GM12878 (cell line): ENCODE measurements at regions not wholly inside any gene's neighbourhood (a gene's known extent, or its start where the extent isn't known, plus 50 kb on each side); places are given as distances from the start of the nearest gene placed in this dataset.

Experiments used
- ATAC-seq: fragments of 200-7000 bp; cut with Tn5 transposase; 3 replicates; pipeline ENCODE4 v1.9.1; 2020; ENCODE audit warnings: mild to moderate bottlenecking, moderate library complexity
- BruUV-seq: library from RNA; stranded (reverse); fragments of 400-500 nt; replicated peaks from 2 replicates; lab custom pipeline; 2021; lab: Mats Ljungman, UMichigan
- CTCF ChIA-PET: fragments of 300-600 bp; sonication (Branson Sonifier 250); formaldehyde crosslinking; extraction: SDS; loops from one replicate; lab custom pipeline; 2021; ENCODE audit warnings: inconsistent platforms; lab: Yijun Ruan, JAX
- POLR2A ChIA-PET: fragments of 350-600 bp; formaldehyde crosslinking; extraction: SDS; loops from one replicate; lab custom pipeline; 2021; ENCODE audit warnings: inconsistent platforms; lab: Charles Lee
- RAD21 ChIA-PET: fragments of 300-600 bp; sonication (Branson Sonifier 250); formaldehyde crosslinking; loops from one replicate; lab custom pipeline; 2023; ENCODE audit warnings: antibody characterized with exemption; ENCODE audit not compliant: unreplicated experiment; lab: Charles Lee
- SMC1A ChIA-PET: fragments of 300-600 bp; sonication (Branson Sonifier 250); formaldehyde crosslinking; loops from one replicate; lab custom pipeline; 2023; ENCODE audit not compliant: unreplicated experiment, uncharacterized antibody; lab: Charles Lee
- DNase-seq: peaks from one replicate; pipeline ENCODE4 v3.0.0-alpha.2; 2011; ENCODE audit warnings: low read depth, low spot score
- FAIRE-seq: peaks from 3 replicates; lab custom pipeline; 2011; peaks lifted over from hg19 to GRCh38; lab: Jason Lieb, UNC
- H2AFZ ChIP-seq: 2 replicates; pipeline ENCODE4 v1.6.0; 2011; ENCODE audit warnings: low read depth, low read length, control low read depth; ENCODE audit not compliant: control insufficient read depth
- H3K27ac ChIP-seq: 2 replicates; pipeline ENCODE4 v1.5.1; 2011; ENCODE audit warnings: control low read depth; ENCODE audit not compliant: control insufficient read depth, insufficient read depth
- H3K27me3 ChIP-seq, 2 experiments: replicated peaks in 1 of 2; 2 replicates each; pipeline versions ENCODE4 v1.6.0 to v1.6.1; 2011; ENCODE audit warnings: low read length in 1 of 2; ENCODE audit not compliant: control insufficient read depth in 2 of 2, insufficient read depth in 2 of 2
- H3K36me3 ChIP-seq, 2 experiments: 2 replicates each; pipeline ENCODE4 v1.5.1; 2011; ENCODE audit warnings: low read length in 1 of 2; ENCODE audit not compliant: control insufficient read depth in 2 of 2, insufficient read depth in 2 of 2
- H3K4me1 ChIP-seq: 2 replicates; pipeline ENCODE4 v1.6.1; 2011; ENCODE audit warnings: mild to moderate bottlenecking, low read length, moderate library complexity, mixed read lengths; ENCODE audit not compliant: control insufficient read depth, insufficient read depth
- H3K4me2 ChIP-seq: 2 replicates; pipeline ENCODE4 v1.6.0; 2011; ENCODE audit warnings: control low read depth; ENCODE audit not compliant: control insufficient read depth, insufficient read depth
- H3K4me3 ChIP-seq: fragments of 200-600 bp; sonication (generic); 2 replicates; pipeline ENCODE4 v1.5.1; 2016
- H3K79me2 ChIP-seq: 2 replicates; pipeline ENCODE4 v1.6.0; 2011; ENCODE audit warnings: low read length; ENCODE audit not compliant: control insufficient read depth, insufficient read depth
- H3K9ac ChIP-seq: 2 replicates; pipeline ENCODE4 v1.8.0; 2011; ENCODE audit warnings: low read length, control low read depth, mixed read lengths; ENCODE audit not compliant: control insufficient read depth, insufficient read depth
- H3K9me3 ChIP-seq: replicated peaks from 3 replicates; pipeline ENCODE4 v1.5.1; 2011; ENCODE audit warnings: mild to moderate bottlenecking, low read length; ENCODE audit not compliant: control insufficient read depth, insufficient read depth
- H4K20me1 ChIP-seq: 2 replicates; pipeline ENCODE4 v1.6.0; 2011; ENCODE audit not compliant: control insufficient read depth, insufficient read depth
- ESRRA ChIP-seq: IDR thresholded peaks from 2 replicates; pipeline ENCODE4 v1.6.1; 2012; ENCODE audit warnings: mild to moderate bottlenecking, low read length, improper control_type of control experiment
- EZH2 ChIP-seq: IDR thresholded peaks from 2 replicates; pipeline ENCODE4 v1.6.1; 2012; ENCODE audit warnings: low read depth, mild to moderate bottlenecking, control low read depth, inconsistent platforms, low read length, borderline replicate concordance; ENCODE audit not compliant: control insufficient read depth
- FOS ChIP-seq: IDR thresholded peaks from 3 replicates; pipeline ENCODE4 v1.6.1; 2011; ENCODE audit warnings: borderline replicate concordance; ENCODE audit not compliant: insufficient read length; ENCODE audit errors: extremely low read depth
- IKZF2 ChIP-seq, 2 experiments: fragments of 450-650 bp; IDR thresholded peaks; 2 replicates each; pipeline ENCODE4 v1.6.1; 2017; ENCODE audit warnings: mild to moderate bottlenecking in 2 of 2, moderate library complexity in 2 of 2
- MYC ChIP-seq: IDR thresholded peaks from 2 replicates; pipeline ENCODE4 v1.6.1; 2011; ENCODE audit warnings: mild to moderate bottlenecking, low read length, moderate library complexity, inconsistent platforms; ENCODE audit not compliant: insufficient read depth, insufficient replicate concordance, insufficient read length, severe bottlenecking
- NFXL1 ChIP-seq: fragments of 450-650 bp; IDR thresholded peaks from 2 replicates; pipeline ENCODE4 v1.6.1; 2017; ENCODE audit warnings: antibody characterized with exemption, mild to moderate bottlenecking, borderline replicate concordance
- RAD51 ChIP-seq: fragments of 450-650 bp; IDR thresholded peaks from 2 replicates; pipeline ENCODE4 v1.6.1; 2016; ENCODE audit warnings: moderate library complexity, mild to moderate bottlenecking, inconsistent platforms
- SIN3A ChIP-seq: IDR thresholded peaks from 2 replicates; pipeline ENCODE4 v1.6.1; 2012; ENCODE audit warnings: low read depth, low read length, improper control_type of control experiment
- SIX5 ChIP-seq: IDR thresholded peaks from 2 replicates; pipeline ENCODE4 v1.6.1; 2011; ENCODE audit warnings: mild to moderate bottlenecking, low read depth, low read length, moderate library complexity; ENCODE audit not compliant: severe bottlenecking
- SPI1 ChIP-seq: IDR thresholded peaks from 2 replicates; pipeline ENCODE4 v1.6.1; 2011; ENCODE audit warnings: low read depth, mild to moderate bottlenecking, low read length, moderate library complexity, borderline replicate concordance; ENCODE audit not compliant: insufficient read depth
- SUPT20H ChIP-seq: IDR thresholded peaks from 2 replicates; pipeline ENCODE4 v1.6.1; 2011; ENCODE audit warnings: low read depth, mild to moderate bottlenecking, low read length, moderate library complexity, borderline replicate concordance; ENCODE audit not compliant: control insufficient read depth
- ZNF24 ChIP-seq: fragments of 450-650 bp; IDR thresholded peaks from 2 replicates; pipeline ENCODE4 v1.6.1; 2017; ENCODE audit warnings: antibody characterized with exemption, mild to moderate bottlenecking
- ZNF274 ChIP-seq: IDR thresholded peaks from one replicate; pipeline ENCODE4 v1.8.0; 2011; ENCODE audit not compliant: insufficient read length, insufficient read depth
- ZSCAN29 ChIP-seq: fragments of 450-650 bp; IDR thresholded peaks from 2 replicates; pipeline ENCODE4 v1.6.1; 2017; ENCODE audit warnings: mild to moderate bottlenecking, moderate library complexity
- WGBS: methylation state at CpG from one replicate; pipeline ENCODE4 v1.1.6; 2016; ENCODE audit warnings: low lambda C conversion rate; ENCODE audit not compliant: insufficient replicate concordance, insufficient coverage; ENCODE audit errors: missing lambda C conversion rate; 5-methylcytosine and 5-hydroxymethylcytosine counted together
- in situ Hi-C: fragments of 300-500 bp; cut with MboI; formaldehyde crosslinking; loops from 9 replicates; pipeline ENCODE4 v1.14.3; 2018; ENCODE audit warnings: mixed read lengths
- intact Hi-C: fragments of 100-400 bp; cut with micrococcal nuclease; formaldehyde crosslinking; loops from one replicate; pipeline ENCODE4 v1.14.2; 2022; ENCODE audit not compliant: unreplicated experiment
- TF ChIP-seq, protein P1 (sequence below): fragments of 450-650 bp; formaldehyde crosslinking; IDR thresholded peaks from 2 replicates; pipeline ENCODE4 v1.4.0; 2022; ENCODE audit warnings: mild to moderate bottlenecking, moderate library complexity

DNA sequence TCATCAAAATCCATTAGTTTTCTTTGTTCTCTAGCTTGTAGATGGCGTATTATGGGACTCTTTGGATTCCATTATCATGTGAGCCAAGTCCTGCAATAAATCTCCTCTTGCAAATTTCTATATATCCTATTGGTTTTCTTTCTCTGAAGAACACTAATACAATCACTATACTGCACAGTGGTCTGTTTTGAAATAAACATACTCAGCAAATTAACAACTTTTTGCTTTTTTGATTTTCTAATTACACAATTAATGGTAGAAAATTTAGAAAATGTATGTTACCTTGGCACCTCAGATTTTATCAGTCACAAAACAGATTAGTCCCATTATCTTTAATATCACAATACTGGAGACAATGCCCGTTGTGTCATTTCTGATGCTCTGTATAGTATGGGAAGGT lies 513.2 kb upstream of the MIS18BP1 start (continued):
- TF ChIP-seq MYC (no peak), EZH2 (no peak), SIX5 (no peak), IKZF2 (IDR thresholded peaks at IDR 0.05) (no peak), RAD51 (no peak), ZNF24 (no peak), FOS (no peak)
- TF ChIP-seq, protein P1, sequence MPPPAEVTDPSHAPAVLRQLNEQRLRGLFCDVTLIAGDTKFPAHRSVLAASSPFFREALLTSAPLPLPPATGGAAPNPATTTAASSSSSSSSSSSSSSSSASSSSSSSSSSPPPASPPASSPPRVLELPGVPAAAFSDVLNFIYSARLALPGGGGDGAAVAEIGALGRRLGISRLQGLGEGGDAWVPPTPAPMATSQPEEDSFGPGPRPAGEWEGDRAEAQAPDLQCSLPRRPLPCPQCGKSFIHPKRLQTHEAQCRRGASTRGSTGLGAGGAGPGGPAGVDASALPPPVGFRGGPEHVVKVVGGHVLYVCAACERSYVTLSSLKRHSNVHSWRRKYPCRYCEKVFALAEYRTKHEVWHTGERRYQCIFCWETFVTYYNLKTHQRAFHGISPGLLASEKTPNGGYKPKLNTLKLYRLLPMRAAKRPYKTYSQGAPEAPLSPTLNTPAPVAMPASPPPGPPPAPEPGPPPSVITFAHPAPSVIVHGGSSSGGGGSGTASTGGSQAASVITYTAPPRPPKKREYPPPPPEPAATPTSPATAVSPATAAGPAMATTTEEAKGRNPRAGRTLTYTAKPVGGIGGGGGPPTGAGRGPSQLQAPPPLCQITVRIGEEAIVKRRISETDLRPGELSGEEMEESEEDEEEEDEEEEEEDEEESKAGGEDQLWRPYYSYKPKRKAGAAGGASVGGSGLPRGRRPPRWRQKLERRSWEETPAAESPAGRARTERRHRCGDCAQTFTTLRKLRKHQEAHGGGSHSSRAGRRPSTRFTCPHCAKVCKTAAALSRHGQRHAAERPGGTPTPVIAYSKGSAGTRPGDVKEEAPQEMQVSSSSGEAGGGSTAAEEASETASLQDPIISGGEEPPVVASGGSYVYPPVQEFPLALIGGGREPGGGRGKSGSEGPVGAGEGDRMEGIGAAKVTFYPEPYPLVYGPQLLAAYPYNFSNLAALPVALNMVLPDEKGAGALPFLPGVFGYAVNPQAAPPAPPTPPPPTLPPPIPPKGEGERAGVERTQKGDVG, result no peak

- TF ChIP-seq ZSCAN29 (no peak), ESRRA (no peak), SUPT20H (no peak), ZNF274 (no peak), NFXL1 (no peak), EZH2 (no peak), SPI1 (peak; percentile 42; the same call in 1 of the 2 replicates), SIN3A (no peak)
- TF ChIP-seq, all 136 proteins: peak for 1
- Histone ChIP-seq H3K4me2 (no peak overlapping the region), H4K20me1 (no peaks in the 10 kb centered on the region), H2AFZ (no peak overlapping the region), H3K27me3 (no peaks in the 10 kb centered on the region), H3K4me1 (no peaks in the 10 kb centered on the region), H3K79me2 (no peaks in the 10 kb centered on the region), H3K9ac (no peak overlapping the region), H3K9me3 (no peaks in the 10 kb centered on the region; the same call in 2 of the 3 replicates), H3K27ac (no peak overlapping the region), H3K36me3 (no peaks in the 10 kb centered on the region), H3K4me3 (no peak overlapping the region)
- CTCF ChIA-PET, result interaction anchor here (2.2 kb wide), 1 partner anchor 18 kb away, joined by 6 read pairs; no protein-coding TSS in a partner anchor
- RAD21 ChIA-PET, result no interaction called here
- intact Hi-C loops (no loop called here), in situ Hi-C loops (no loop called here)
- no TSS peak for BruUV-seq
- FAIRE-seq (no peak), DNase-seq (no peak), ATAC-seq (peak; percentile 38)
- 17% methylated on average over 4 of the region's 4 CpGs for WGBS
- SMC1A ChIA-PET, result interaction anchor here (2.8 kb wide), 1 partner anchor 15 kb away, joined by 7 read pairs; no protein-coding TSS in a partner anchor
- POLR2A ChIA-PET, result no interaction called here
These were observed 504.7 kb upstream of the MIS18BP1 start for GRCh38 chr14:45757655-45758054.
